ENCODE measurements at regions not wholly inside any gene's neighbourhood (a gene's known extent, or its start where the extent isn't known, plus 50 kb on each side); places are given as distances from the start of the nearest gene placed in this dataset.
A peak's percentile ranks its signal among the peaks of the same experiment; 100 is the strongest.

- TF ChIP-seq BRF2 (IDR thresholded peaks at IDR 0.05; ENCODE audit: borderline replicate concordance, insufficient read depth, insufficient read length), result no peak
- no peak for TF ChIP-seq TAL1 (IDR thresholded peaks at IDR 0.05)
- no peak for TF ChIP-seq CREM (IDR thresholded peaks at IDR 0.05; ENCODE audit: low read depth)
- no peak for TF ChIP-seq ZNF436 (CRISPR knock-in tag; IDR thresholded peaks at IDR 0.05)
Observed at GRCh38 chr12:107525063-107525718, 160.4 kb upstream of the PWP1 start (continued).

GRCh38 chr12:107525719-107526554, 159.7 kb upstream of the PWP1 start:
- Histone ChIP-seq H3K9ac (ENCODE audit: insufficient read depth in 1 of 2, low read depth in 2 of 2, low read length in 2 of 2) (no peak overlapping the region), H3K4me1 (replicated peaks in 1 of 2; ENCODE audit: control insufficient read depth in 2 of 2, insufficient read depth in 2 of 2, low read length in 2 of 2) (no peaks in the 10 kb centered on the region), H3K27me3 (ENCODE audit: control insufficient read depth in 2 of 2, insufficient read depth in 2 of 2, low read length in 2 of 2) (no peaks in the 10 kb centered on the region), H3K9me3 (replicated peaks; ENCODE audit: control insufficient read depth, insufficient read depth, low read depth, low read length) (no peaks in the 10 kb centered on the region), H2AFZ (ENCODE audit: low read depth, low read length) (no peak overlapping the region), H3K79me2 (ENCODE audit: control insufficient read depth, insufficient read depth, low read length) (no peaks in the 10 kb centered on the region), H3K27ac (ENCODE audit: extremely low read depth, low read depth, low read length) (no peak overlapping the region), H4K20me1 (replicated peaks; ENCODE audit: control insufficient read depth, insufficient read depth, low read length) (no peaks in the 10 kb centered on the region), H3K36me3 (ENCODE audit: control insufficient read depth, insufficient read depth, low read length) (no peaks in the 10 kb centered on the region), H3K9me1 (ENCODE audit: control insufficient read depth, insufficient read depth, low read length) (no peaks in the 10 kb centered on the region), H3K4me3 (no peak overlapping the region), H3K4me2 (ENCODE audit: insufficient read depth, low read length) (no peak overlapping the region)
- POLR2A ChIA-PET, result no interaction called here
- ATAC-seq (no peak), DNase-seq (ENCODE audit: extremely low read depth in 1 of 4, low spot score in 3 of 4) (no peak), FAIRE-seq (no peak)
- in situ Hi-C loops (cut with MboI), result no loop called here
- no TSS peak for BruUV-seq (replicated peaks)
- TF ChIP-seq RBM25 (IDR thresholded peaks at IDR 0.05; ENCODE audit: low read depth, low read length, severe bottlenecking) (peak; percentile 68), ZNF239 (CRISPR knock-in tag; IDR thresholded peaks at IDR 0.05) (no peak), PRMT5 (CRISPR knock-in tag; IDR thresholded peaks at IDR 0.05) (no peak), ELF4 (CRISPR knock-in tag; IDR thresholded peaks at IDR 0.05) (no peak)
- CTCF ChIA-PET (ENCODE audit: low intra/inter-chr PET ratio), result no interaction called here
- 10% methylated on average over 8 of the region's 8 CpGs for WGBS (ENCODE audit: insufficient coverage, low coverage, missing lambda C conversion rate)
- intact Hi-C loops (cut with micrococcal nuclease), result no loop called here
